HepG2 (cell line): ENCODE measurements at regions not wholly inside any gene's neighbourhood (a gene's known extent, or its start where the extent isn't known, plus 50 kb on each side); places are given as distances from the start of the nearest gene placed in this dataset.

Experiments used
- AGO2 ChIP-seq: fragments of 200-400 bp; formaldehyde crosslinking; optimal IDR thresholded peaks from 2 replicates; pipeline ENCODE3; 2017; ENCODE audit warnings: mild to moderate bottlenecking, low read depth, low read length, moderate library complexity
- HMGA1 ChIP-seq: sonication (generic); formaldehyde crosslinking; conservative IDR thresholded peaks from 2 replicates; pipeline ENCODE4 v1.4.0; 2020; ENCODE audit warnings: missing genetic modification reagents
- WIZ ChIP-seq: sonication (generic); formaldehyde crosslinking; IDR thresholded peaks from 2 replicates; pipeline ENCODE4 v1.5.1; 2020; ENCODE audit warnings: mild to moderate bottlenecking, missing genetic modification reagents
- YY1 ChIP-seq: IDR thresholded peaks from 2 replicates; pipeline ENCODE4 v1.6.1; 2011; ENCODE audit warnings: low read length, low read depth, moderate library complexity, mild to moderate bottlenecking; ENCODE audit not compliant: insufficient read depth, insufficient replicate concordance
- ZBTB7B ChIP-seq: sonication (generic); formaldehyde crosslinking; IDR thresholded peaks from 2 replicates; pipeline ENCODE4 v1.4.0; 2020; ENCODE audit warnings: missing genetic modification reagents
- ZNF790 ChIP-seq: sonication (generic); formaldehyde crosslinking; IDR thresholded peaks from 2 replicates; pipeline ENCODE4 v1.8.0; 2022; ENCODE audit warnings: missing genetic modification reagents, mild to moderate bottlenecking, borderline replicate concordance
- TF ChIP-seq, protein P1 (sequence below): fragments of 450-650 bp; IDR thresholded peaks from 2 replicates; pipeline ENCODE4 v1.6.1; 2017; ENCODE audit warnings: mild to moderate bottlenecking
- TF ChIP-seq, protein P2 (sequence below): sonication (generic); formaldehyde crosslinking; IDR thresholded peaks from 2 replicates; pipeline ENCODE4 v1.4.0; 2020; ENCODE audit warnings: missing genetic modification reagents, low read depth, mild to moderate bottlenecking, borderline replicate concordance
- TF ChIP-seq, protein P3 (sequence below): sonication (generic); formaldehyde crosslinking; IDR thresholded peaks from 2 replicates; pipeline ENCODE4 v1.4.0; 2020; ENCODE audit warnings: missing genetic modification reagents, borderline replicate concordance

DNA sequence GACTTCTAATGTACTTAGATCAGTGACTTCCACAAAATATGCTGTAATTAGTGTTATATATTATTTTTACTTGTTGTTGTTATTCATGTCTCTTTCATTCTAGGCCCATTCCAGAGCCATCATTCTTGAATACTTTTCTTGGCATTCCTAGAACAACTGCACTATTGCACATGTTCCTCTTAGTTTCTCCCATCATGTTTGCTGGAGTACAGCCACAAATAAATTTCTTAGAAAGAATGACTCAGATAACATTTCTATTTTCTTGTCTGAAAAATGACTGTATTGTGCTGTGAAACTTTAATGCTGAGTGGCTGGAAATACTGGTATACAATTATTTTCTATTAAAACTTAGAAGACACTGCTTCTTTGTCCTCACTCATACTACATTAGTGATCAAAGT, 651.0 kb upstream of the STEAP1 start (continued):
- TF ChIP-seq, protein P1, sequence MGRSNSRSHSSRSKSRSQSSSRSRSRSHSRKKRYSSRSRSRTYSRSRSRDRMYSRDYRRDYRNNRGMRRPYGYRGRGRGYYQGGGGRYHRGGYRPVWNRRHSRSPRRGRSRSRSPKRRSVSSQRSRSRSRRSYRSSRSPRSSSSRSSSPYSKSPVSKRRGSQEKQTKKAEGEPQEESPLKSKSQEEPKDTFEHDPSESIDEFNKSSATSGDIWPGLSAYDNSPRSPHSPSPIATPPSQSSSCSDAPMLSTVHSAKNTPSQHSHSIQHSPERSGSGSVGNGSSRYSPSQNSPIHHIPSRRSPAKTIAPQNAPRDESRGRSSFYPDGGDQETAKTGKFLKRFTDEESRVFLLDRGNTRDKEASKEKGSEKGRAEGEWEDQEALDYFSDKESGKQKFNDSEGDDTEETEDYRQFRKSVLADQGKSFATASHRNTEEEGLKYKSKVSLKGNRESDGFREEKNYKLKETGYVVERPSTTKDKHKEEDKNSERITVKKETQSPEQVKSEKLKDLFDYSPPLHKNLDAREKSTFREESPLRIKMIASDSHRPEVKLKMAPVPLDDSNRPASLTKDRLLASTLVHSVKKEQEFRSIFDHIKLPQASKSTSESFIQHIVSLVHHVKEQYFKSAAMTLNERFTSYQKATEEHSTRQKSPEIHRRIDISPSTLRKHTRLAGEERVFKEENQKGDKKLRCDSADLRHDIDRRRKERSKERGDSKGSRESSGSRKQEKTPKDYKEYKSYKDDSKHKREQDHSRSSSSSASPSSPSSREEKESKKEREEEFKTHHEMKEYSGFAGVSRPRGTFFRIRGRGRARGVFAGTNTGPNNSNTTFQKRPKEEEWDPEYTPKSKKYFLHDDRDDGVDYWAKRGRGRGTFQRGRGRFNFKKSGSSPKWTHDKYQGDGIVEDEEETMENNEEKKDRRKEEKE, result no peak
- no peak for TF ChIP-seq WIZ (CRISPR knock-in tag)
- TF ChIP-seq, protein P2, sequence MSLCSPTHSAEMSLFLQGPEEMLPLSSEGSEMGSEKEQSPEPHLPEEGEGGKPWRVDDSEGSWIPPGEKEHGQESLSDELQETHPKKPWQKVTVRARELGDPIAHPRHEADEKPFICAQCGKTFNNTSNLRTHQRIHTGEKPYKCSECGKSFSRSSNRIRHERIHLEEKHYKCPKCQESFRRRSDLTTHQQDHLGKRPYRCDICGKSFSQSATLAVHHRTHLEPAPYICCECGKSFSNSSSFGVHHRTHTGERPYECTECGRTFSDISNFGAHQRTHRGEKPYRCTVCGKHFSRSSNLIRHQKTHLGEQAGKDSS (CRISPR knock-in tag), result no peak
- no peak for TF ChIP-seq HMGA1 (CRISPR knock-in tag)
- no peak for TF ChIP-seq AGO2
- TF ChIP-seq, protein P3, sequence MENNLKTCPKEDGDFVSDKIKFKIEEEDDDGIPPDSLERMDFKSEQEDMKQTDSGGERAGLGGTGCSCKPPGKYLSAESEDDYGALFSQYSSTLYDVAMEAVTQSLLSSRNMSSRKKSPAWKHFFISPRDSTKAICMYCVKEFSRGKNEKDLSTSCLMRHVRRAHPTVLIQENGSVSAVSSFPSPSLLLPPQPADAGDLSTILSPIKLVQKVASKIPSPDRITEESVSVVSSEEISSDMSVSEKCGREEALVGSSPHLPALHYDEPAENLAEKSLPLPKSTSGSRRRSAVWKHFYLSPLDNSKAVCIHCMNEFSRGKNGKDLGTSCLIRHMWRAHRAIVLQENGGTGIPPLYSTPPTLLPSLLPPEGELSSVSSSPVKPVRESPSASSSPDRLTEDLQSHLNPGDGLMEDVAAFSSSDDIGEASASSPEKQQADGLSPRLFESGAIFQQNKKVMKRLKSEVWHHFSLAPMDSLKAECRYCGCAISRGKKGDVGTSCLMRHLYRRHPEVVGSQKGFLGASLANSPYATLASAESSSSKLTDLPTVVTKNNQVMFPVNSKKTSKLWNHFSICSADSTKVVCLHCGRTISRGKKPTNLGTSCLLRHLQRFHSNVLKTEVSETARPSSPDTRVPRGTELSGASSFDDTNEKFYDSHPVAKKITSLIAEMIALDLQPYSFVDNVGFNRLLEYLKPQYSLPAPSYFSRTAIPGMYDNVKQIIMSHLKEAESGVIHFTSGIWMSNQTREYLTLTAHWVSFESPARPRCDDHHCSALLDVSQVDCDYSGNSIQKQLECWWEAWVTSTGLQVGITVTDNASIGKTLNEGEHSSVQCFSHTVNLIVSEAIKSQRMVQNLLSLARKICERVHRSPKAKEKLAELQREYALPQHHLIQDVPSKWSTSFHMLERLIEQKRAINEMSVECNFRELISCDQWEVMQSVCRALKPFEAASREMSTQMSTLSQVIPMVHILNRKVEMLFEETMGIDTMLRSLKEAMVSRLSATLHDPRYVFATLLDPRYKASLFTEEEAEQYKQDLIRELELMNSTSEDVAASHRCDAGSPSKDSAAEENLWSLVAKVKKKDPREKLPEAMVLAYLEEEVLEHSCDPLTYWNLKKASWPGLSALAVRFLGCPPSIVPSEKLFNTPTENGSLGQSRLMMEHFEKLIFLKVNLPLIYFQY (CRISPR knock-in tag), result no peak
- TF ChIP-seq YY1, result no peak
- TF ChIP-seq ZBTB7B (CRISPR knock-in tag), result no peak
- no peak for TF ChIP-seq ZNF790 (CRISPR knock-in tag)
